Femur (tissue), 1 donor: ENCODE measurements at regions not wholly inside any gene's neighbourhood (a gene's known extent, or its start where the extent isn't known, plus 50 kb on each side); places are given as distances from the start of the nearest gene placed in this dataset.

Experiments used
- DNase-seq: peaks from one replicate; pipeline ENCODE4 v3.0.0-alpha.2; 2017

DNA sequence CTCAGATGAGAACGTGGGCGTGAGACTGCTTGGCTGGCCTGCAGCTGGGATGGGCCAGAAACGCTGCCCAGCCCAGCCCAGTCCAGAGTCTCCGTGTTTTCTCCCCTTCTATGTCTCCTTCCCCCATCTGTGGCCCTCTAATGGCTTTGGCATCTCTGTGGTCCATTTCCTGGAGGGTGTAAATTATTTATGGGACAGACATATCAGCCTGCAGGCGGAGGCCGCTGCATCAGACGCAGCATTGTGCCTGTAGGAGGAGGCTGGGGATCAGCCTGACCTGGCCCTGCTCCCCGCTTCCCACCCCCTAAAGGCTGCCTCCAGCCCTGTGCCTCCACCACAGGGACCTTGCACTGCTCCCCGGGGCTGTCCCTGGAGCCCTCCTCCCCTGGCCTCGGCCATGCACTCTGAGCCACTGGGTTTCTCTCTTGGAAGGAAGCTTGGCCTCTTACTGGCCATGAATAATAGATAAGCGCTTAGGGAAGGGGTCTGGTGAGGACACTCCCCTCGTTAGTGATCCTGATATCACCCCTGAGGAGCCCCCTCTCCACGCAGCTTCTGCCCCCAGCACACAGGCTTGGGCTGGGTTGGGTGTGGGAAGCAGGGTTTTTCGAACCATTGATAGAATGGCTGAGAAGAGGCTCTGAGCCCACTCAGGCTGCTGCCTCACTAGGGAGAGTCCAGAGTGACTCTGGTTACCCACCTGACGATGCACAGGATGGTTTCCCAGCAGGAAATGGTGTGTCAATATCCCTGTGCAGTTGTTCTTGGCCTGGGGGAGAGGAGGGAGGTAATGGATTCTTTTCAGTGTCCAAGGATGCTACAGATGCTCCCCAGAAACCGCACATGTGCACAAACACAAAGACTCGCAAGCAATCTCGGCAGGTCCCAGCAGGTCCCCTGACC, 185.5 kb downstream of the MYCN start:
- no peak for DNase-seq

DNA sequence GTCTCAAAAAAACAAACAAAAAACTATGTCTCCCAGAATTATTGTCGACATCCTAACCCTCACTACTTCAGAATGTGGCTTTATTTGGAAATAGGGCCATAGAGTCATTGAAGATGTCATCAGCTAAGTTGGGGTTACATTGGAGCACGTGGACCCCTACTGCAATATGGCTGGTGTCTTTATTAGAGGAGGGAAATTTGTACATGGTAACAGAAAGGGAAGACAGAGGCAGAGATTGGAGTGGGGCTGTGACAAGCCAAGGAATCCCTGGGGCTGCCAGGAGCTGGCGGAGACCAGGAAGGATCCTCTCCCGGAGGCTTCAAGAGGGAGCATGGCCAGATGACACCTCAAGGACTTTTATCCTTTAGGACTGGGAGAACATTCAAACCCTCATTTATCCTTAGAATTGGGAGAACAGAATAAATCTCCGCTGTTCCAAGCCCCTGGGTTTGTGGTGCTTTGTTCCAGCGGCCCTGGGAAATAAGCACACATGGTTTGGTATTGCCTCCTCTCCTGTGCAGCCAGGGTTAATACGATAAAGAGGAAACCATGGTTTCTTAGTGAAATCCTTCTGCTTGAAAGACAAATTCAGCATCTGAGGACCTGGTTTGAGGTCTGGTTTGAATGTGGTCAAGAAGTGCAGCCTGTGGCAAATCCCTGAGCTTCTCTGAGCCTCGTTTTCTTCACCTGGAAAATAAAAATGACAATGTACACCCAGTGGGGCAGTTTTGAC, 184.7 kb downstream of the MYCN start:
- no peak for DNase-seq

- no peak for DNase-seq
Measured at GRCh38 chr2:16123856-16124780, 183.8 kb downstream of the MYCN start.

DNA sequence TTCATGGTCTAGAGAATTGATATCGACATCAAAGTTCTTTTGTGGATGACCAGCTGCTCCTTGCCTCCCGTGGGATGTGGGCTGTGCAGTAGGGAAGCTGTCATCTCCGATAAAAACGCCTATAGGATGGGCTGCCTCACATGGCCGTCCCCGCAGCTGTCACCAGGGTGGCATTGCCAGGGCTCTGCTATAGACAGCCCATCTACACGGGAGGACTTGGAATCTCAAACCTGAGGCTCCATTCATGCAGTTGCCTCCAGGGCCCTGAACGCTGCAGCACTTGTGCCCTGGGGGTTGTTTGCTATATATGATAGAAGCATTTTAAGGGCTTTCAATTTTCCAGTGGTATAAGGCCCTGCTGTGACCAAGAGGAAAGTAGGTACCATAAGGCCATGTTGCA, 183.1 kb downstream of the MYCN start:
- no peak for DNase-seq

- no peak for DNase-seq
Measured at GRCh38 chr2:16122556-16122955, 182.2 kb downstream of the MYCN start.

DNA sequence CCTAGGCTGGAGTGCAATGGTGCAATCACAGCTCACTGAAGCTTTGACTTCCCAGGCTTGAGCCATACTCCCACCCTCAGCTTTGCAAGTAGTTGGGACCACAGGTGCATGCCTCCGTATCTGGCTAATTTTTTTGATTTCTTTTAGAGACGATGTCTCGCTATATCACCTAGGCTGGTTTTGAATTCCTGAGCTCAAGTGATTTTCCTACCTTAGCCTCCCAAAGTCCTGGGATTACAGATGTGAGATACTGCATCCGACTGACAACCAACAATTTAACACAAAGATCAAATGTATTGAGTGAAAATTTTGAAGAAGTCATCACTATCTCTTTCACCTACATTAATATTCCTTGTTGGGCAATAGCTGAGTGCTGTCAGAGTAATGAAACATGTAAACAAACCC, 181.6 kb downstream of the MYCN start:
- DNase-seq: no peak

- DNase-seq: no peak
Measured at GRCh38 chr2:16121231-16121985, 181.1 kb downstream of the MYCN start.

DNA sequence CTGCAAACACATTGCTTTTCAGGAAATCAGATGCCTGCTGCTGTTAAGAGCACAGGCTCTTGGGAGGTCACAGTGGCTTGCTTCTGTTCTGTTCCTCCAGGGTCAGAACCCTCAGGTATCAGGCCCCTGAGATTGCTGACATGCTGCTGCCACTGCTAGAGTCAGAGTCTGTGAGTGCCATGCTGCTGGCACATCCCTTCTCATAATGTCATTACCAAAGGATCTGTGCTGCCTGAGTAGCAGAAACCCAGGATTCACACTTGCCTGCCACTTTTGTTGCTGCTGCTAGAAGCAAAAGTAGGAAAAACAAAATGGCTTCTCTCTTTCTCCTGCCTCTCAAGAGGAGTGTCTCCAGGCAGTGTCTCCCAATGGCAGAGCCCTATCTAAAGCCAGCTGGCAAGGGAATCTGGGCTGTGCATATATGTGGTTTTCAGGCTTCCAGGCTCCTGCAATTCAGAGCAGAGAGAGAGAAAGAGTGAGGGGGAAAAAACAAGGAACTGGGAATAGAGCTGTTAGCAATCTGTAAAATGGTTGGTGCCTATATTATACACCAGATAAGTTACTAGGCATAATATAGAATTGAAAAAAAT, 180.3 kb downstream of the MYCN start:
- no peak for DNase-seq

DNA sequence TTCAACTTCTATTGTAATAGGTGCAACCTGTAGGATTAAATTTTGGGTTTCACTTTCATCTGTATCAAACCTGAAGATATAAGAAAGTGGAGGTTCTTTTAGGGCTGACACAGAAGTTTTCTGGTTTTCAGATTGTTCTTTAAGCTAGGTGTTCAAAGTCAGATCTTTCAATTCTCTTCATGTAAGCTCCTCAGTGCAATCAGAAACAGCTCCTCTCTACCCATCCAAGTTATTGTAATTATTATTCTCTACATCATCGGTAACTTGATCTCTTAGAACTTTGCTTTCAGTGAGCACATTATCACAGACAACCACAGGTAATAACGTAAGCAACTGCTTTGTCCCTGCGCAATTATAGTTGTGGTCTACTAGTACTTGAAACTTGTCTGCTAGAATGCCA, 179.4 kb downstream of the MYCN start:
- no peak for DNase-seq

DNA sequence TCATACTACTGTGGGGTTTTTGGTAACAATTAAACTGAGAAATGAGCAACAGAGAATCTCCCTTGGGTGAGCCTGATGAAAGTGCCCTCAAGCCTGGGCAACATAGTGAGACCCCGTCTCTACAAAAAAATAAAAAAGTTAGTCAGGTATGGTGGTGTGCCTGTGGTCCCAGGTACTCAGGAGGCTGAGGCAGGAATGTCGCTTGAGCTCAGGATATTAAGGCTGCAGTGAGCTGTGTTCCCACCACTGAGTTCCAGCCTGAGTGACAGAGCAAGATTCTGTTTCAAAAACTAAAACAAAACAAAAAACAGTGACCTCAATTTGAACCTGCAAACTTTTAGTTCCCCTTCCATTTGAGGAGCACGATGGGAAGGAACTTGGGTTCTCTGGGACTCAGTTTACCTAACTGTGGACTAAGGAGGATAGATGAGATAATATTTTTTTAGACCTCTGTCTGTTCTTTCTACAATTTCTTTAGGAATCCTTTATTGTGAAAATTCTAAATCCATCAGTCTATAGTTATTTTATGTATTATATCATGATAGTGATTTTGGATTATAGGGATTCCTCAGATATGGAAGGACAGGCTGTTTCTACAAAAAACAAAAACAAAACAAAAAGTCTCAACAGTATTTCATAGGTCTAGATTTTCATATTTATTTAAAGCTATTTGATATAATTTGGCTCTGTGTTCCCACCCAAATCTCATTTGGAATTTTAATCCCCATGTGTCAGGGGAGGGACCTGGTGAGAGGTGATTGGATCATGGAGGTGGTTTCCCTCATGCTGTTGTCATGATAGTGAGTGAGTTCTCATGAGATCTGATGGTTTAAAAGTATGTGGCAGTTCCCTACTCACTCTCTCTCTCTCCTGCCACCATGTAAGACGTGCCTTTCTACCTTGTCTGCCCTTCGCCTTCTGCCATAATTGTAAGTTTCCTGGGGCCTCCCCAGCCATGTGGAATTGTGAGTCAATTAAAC, 178.6 kb downstream of the MYCN start:
- DNase-seq: no peak

DNA sequence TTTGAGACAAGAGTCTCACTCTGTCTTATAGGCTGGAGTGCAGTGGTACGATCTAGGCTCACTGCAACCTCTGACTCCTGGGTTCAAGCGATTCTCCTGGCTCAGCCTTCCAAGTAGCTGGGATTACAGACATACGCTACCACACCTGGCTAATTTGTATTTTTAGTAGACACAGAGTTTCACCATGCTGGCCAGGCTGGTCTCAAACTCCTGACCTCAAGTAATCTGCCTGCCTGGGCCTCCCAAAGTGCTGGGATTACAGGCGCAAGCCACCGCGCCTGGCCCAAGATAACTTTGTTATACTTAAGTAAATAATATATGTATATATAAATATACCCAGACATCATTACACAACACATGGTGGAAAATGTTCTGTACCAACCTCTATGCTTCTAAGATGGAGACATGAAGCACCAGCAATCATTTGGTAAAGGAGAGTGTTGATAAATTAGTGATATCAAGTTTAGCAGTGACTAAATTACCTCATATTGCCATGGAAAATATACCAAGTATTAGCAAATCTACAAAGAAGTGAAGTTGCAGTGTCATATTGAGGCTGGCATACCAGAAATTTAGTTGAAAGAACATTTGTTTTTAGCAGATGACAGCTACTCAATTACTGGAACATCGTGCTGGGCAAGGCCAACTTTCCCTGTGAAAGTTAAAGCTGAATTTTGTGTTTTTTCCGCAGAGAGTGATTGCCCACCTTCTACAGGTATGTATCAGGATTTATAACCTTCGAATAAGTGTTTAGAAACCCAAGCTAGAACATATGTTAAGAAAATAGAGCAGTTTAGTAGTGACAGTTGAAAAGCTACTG, 177.7 kb downstream of the MYCN start:
- DNase-seq: no peak

DNA sequence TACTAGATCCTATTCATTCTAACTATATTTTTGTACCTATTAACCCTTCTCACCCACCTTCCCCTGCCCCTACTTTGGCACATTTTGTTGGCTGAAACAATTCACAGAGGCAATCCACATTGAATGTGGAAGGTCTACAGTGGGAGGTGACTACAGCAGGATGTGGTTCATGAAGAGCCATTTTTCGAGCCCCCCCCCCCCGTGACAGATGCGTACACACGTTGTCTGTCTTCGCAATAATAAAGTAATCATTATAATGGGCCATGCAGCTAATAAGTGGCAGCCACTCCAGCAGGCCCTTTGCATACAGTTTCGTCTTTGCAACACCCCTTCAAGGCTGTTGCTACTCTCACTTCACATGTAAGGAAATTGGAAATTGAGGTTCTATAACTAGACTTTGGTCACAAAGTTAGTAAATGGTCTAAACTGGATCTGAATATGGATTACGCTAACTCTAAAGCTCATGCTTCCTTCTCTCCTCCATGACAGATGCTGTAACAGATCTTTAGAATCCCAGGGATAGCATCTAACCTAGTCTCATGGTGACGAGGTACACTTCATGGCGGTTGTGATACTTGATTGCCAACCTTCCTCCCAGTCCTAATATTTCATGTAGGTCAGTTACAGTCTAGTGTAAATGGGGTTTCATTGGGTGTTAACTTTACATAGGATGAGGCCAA, 176.8 kb downstream of the MYCN start:
- DNase-seq: no peak

DNA sequence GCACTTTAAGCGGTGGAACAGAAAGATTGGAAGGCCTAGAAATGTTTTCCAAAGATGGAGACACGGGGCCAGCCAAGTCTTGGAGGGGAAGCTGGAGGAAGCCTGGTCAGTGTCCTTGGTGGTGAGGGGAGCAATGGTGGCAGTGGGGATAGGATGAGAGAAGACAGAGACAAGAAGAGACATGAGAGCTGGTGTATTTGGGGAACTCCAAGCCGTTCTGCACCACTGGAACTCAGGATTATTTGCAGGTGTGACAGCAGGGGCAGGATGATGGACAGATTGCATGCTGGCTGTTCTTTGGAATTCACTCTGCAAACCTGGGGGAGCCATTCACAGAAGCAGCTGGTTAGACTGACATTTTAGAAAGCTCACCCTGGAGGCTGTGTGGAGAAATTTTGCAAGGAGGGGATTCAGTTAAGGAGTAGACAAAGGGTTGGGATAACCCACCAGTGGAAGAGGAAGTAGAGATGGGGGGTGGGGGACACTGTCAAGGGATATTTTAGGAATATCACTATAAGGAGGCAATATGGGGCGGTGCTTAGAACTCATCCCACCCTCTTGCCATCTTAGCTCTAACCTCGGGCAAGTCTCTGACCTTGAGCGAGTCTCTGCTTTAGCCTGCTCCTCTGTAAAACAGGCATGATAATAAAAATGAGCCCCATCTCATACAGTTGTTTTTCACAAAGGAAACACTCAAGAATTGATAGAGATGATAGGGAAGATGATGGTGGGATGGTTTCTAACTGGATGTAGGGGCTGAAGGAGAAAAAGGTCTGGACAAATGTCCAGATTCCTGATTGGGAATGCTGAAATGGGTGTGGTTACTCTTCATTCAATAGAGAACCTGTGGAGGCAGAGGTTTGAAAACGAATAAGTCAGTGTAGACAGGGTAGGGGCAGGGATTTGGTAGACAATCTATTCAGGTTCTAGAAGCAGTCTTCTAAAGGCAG, 175.8 kb downstream of the MYCN start:
- no peak for DNase-seq

DNA sequence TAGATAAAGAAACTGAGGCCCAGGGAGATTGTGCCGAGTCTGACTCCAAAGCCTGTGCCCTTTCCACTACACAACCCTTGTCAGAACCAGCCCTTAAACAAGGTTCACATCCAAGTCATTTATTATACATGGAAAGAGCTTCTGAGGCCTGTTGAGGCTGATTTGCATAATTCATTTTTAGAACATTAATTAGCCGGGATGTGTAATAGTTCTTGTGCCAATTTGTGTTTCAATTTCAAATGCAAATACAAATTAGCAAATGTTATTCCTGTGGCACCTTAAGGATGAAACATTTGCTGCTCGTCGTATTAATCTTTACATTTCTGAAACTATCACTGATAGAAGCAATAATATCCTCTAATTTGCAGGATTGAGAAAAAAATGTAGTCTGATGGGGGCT, 174.9 kb downstream of the MYCN start:
- no peak for DNase-seq

- DNase-seq: no peak
Measured at GRCh38 chr2:16114836-16115235, 174.5 kb downstream of the MYCN start.

DNA sequence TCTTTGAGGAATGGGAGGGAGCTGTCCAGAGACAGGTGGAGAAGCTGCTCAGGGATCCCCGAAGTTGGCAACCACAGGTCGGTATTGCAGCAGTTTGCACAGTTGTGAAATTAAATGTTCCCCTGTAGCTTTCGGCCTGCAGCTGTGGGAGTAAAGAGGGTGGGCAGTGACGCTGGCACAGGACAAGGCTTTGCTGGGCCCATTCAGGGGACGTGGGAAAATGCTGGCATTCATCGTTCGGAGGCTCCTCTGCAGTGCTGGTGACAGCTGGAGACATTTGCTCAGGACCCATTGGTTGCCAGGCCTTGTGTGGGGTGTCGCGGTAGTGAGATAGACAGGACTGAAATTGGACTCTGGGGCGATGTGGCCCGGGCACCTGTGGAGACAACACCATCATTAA, 173.7 kb downstream of the MYCN start:
- DNase-seq: peak; percentile 61

- no peak for DNase-seq
Measured at GRCh38 chr2:16113568-16113967, 173.2 kb downstream of the MYCN start.

GRCh38 chr2:16112972-16113560, 172.7 kb downstream of the MYCN start:
- DNase-seq: no peak
